ENCODE measurements at regions not wholly inside any gene's neighbourhood (a gene's known extent, or its start where the extent isn't known, plus 50 kb on each side); places are given as distances from the start of the nearest gene placed in this dataset.
A peak's percentile ranks its signal among the peaks of the same experiment; 100 is the strongest.

GRCh38 chr16:35724551-35724950 is 2265.1 kb downstream of the TP53TG3F start:
- FAIRE-seq: no peak
- DNase-seq (ENCODE audit: low spot score): no peak

- DNase-seq (ENCODE audit: low spot score) (no peak), FAIRE-seq (no peak)
Measured at GRCh38 chr16:35725949-35726348, 2266.5 kb downstream of the TP53TG3F start.

- DNase-seq (ENCODE audit: low spot score) (no peak), FAIRE-seq (no peak)
Measured at GRCh38 chr16:35730251-35730650, 2270.8 kb downstream of the TP53TG3F start.

GRCh38 chr16:35731341-35732040 is 2272.1 kb downstream of the TP53TG3F start:
- DNase-seq (ENCODE audit: low spot score): no peak
- no peak for FAIRE-seq

- DNase-seq (ENCODE audit: low spot score) (no peak), FAIRE-seq (no peak)
Measured at GRCh38 chr16:35732046-35732810, 2272.8 kb downstream of the TP53TG3F start.

GRCh38 chr16:35733278-35733965 is 2274.0 kb downstream of the TP53TG3F start:
- FAIRE-seq: no peak
- no peak for DNase-seq (ENCODE audit: low spot score)

GRCh38 chr16:35733971-35734702 is 2274.7 kb downstream of the TP53TG3F start:
- no peak for DNase-seq (ENCODE audit: low spot score)
- no peak for FAIRE-seq

- no peak for FAIRE-seq
- DNase-seq (ENCODE audit: low spot score): no peak
Measured at GRCh38 chr16:35734728-35735402, 2275.5 kb downstream of the TP53TG3F start.

GRCh38 chr16:35735403-35736251 is 2276.2 kb downstream of the TP53TG3F start:
- FAIRE-seq: no peak
- DNase-seq (ENCODE audit: low spot score): no peak

- FAIRE-seq: no peak
Measured at GRCh38 chr16:35736546-35736945, 2277.1 kb downstream of the TP53TG3F start.

GRCh38 chr16:35737076-35737475 is 2277.7 kb downstream of the TP53TG3F start:
- FAIRE-seq: no peak

More at GRCh38 chr16:35736546-35736945, 2277.1 kb downstream of the TP53TG3F start:
- DNase-seq (ENCODE audit: low spot score): no peak

GRCh38 chr16:35741546-35741945 is 2282.1 kb downstream of the TP53TG3F start:
- FAIRE-seq (peak; percentile 86), DNase-seq (ENCODE audit: low spot score) (peak; percentile 55)

More at GRCh38 chr16:35737076-35737475, 2277.7 kb downstream of the TP53TG3F start:
- DNase-seq (ENCODE audit: low spot score): no peak

GRCh38 chr16:35743101-35743692 is 2283.8 kb downstream of the TP53TG3F start:
- DNase-seq (ENCODE audit: low spot score) (no peak), FAIRE-seq (no peak)

GRCh38 chr16:35744084-35744483 is 2284.7 kb downstream of the TP53TG3F start:
- peak; percentile 9 for DNase-seq (ENCODE audit: low spot score)
- no peak for FAIRE-seq

- FAIRE-seq (peak; percentile 94), DNase-seq (ENCODE audit: low spot score) (peak; percentile 84)
Measured at GRCh38 chr16:35744726-35745125, 2285.3 kb downstream of the TP53TG3F start.

- DNase-seq (ENCODE audit: low spot score) (peak; percentile 74), FAIRE-seq (no peak)
Measured at GRCh38 chr16:35745191-35745590, 2285.8 kb downstream of the TP53TG3F start.

GRCh38 chr16:35745821-35746248 is 2286.4 kb downstream of the TP53TG3F start:
- FAIRE-seq: no peak
- DNase-seq (ENCODE audit: low spot score): no peak

GRCh38 chr16:35746281-35746962 is 2287.0 kb downstream of the TP53TG3F start:
- DNase-seq (ENCODE audit: low spot score): no peak
- FAIRE-seq: no peak

Data from RCC 7860 (cell line).